Neural progenitor cell (in vitro differentiated cells): ENCODE measurements at regions not wholly inside any gene's neighbourhood (a gene's known extent, or its start where the extent isn't known, plus 50 kb on each side); places are given as distances from the start of the nearest gene placed in this dataset.

Experiments
- EZH2 ChIP-seq: fragments of 200-600 bp; sonication (generic); IDR thresholded peaks from 2 replicates; pipeline ENCODE4 v1.6.1; 2017; ENCODE audit warnings: antibody characterized with exemption, mild to moderate bottlenecking, moderate library complexity
- EZH2phosphoT487 ChIP-seq: fragments of 200-600 bp; sonication (generic); IDR thresholded peaks from 2 replicates; pipeline ENCODE4 v1.6.1; 2017; ENCODE audit warnings: antibody characterized with exemption
- TF ChIP-seq, protein P1 (sequence below): fragments of 200-600 bp; sonication (generic); IDR thresholded peaks from 2 replicates; pipeline ENCODE4 v1.5.1; 2017; ENCODE audit warnings: antibody characterized with exemption, mild to moderate bottlenecking

DNA sequence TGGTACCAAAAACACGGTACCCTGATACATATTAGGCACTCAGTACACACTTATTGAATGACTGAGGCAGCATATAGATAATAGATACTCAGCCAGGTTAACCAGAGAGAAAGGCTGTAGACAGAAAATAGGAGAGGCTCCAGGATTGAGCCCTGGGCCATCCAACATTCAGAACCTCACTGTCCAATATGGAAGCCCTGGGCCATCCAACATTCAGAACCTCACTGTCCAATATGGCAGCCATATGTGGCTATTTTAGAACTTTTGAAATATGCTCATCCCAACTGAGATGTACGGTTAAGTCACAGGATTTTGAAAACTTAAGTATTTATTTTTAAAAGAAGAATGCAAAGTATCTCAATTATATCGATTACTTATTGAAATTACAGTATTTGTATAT is 142.5 kb upstream of the ID4 start:
- TF ChIP-seq, protein P1, sequence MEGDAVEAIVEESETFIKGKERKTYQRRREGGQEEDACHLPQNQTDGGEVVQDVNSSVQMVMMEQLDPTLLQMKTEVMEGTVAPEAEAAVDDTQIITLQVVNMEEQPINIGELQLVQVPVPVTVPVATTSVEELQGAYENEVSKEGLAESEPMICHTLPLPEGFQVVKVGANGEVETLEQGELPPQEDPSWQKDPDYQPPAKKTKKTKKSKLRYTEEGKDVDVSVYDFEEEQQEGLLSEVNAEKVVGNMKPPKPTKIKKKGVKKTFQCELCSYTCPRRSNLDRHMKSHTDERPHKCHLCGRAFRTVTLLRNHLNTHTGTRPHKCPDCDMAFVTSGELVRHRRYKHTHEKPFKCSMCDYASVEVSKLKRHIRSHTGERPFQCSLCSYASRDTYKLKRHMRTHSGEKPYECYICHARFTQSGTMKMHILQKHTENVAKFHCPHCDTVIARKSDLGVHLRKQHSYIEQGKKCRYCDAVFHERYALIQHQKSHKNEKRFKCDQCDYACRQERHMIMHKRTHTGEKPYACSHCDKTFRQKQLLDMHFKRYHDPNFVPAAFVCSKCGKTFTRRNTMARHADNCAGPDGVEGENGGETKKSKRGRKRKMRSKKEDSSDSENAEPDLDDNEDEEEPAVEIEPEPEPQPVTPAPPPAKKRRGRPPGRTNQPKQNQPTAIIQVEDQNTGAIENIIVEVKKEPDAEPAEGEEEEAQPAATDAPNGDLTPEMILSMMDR, result no peak
- TF ChIP-seq EZH2 (no peak), EZH2phosphoT487 (no peak)
